Stimulated activated CD4-positive, alpha-beta T cell treated with anti-CD3 and anti-CD28 coated beads, Interleukin-2, amount 100 ng/mL, for 24 hours (primary cell): ENCODE measurements at regions not wholly inside any gene's neighbourhood (a gene's known extent, or its start where the extent isn't known, plus 50 kb on each side); places are given as distances from the start of the nearest gene placed in this dataset.

Experiments
- DNase-seq, 2 donors: peaks; one replicate each; pipeline ENCODE4 v3.0.0-alpha.2; 2020

DNA sequence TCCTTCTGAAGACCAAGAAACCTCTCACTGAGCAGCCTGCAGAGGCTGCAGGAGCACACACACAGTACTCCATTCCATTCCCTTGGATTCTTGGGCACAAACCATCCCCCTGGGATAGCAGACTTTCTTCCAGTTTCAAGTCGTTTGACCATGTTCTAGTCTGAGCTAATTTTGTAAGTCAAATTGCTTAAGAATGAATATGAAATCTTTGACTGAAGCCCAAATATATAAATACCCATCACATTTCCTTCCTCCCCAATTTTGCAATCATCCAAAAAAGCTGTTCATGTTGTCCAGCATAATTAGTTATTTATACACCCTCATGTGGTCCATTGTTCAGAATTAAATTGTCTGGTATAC, 231.2 kb upstream of the TPRG1 start:
- no peak for DNase-seq

DNA sequence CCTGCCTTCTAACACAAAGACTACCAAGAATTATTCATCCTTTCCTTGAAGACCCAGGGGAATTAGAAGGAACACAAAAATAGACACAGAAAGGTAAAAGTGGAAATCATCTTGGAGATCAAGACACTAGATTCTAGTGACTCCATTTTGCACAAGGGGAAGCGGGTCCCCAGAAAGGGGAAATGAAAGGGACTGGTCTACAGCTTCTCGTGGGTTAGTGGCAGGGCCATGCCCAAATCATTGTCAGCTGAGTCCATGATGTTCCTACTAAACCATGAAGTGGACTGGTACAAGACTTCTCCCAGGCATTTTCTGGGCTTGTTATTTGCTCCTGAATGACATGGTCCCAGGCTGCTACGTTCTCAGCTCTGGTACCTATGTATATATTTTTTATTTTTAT, 230.7 kb upstream of the TPRG1 start:
- DNase-seq = no peak

DNA sequence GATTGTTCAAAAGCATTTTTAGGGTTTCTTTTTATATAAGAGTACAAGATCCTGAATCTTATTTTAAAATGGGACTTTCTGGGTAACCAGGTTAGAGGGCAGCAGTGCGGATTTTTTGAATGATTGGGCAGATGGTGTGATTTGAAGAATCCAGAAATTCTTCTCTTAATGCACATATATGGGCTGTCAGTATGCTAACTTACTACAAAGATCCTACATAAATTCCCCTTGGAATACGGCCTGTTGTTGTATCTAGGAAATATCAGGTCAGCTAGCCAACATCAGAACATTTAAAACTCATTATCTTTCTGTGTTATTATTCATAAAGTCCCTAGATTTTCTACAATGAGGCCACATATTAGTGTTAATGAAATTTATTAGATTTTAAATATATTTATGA, 229.6 kb upstream of the TPRG1 start:
- no peak for DNase-seq

DNA sequence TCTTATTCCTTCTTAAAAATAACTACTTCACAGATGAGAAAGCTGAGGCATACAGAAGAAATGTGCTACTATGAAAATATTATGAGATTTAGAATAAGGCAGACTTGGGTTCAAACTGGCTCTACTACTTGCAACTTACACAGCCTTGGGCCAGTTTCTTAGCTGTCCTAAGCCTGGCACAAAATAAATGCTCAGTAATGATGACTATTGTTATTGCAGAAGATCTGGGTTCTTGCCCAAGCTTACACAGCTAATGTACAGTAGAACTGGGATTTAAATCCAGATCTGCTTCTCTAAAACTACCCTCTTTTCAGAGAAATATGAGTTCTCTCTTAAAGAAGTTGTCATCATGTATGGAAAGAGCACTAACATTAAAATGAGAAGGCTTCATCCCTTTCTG, 228.2 kb upstream of the TPRG1 start:
- no peak for DNase-seq

DNA sequence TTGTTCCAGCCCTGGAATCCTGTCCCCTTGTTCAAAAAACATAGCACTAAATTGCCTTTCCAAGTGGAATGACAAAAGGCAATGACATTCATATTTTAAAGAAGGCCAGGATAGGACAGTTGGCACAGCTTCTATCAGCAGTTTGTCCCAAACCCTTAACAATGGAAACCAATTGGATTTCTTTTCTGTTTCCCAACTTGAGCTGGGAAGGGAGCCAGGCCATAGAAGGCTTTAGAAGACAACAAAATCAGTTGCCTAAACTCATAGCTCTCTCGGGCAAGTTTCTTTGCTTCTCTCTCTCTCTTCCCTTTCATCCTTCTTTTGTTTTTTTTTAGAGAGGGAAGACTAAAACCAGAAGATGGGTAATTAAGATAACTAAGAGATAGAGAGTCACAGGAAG, 227.7 kb upstream of the TPRG1 start:
- DNase-seq = no peak

DNA sequence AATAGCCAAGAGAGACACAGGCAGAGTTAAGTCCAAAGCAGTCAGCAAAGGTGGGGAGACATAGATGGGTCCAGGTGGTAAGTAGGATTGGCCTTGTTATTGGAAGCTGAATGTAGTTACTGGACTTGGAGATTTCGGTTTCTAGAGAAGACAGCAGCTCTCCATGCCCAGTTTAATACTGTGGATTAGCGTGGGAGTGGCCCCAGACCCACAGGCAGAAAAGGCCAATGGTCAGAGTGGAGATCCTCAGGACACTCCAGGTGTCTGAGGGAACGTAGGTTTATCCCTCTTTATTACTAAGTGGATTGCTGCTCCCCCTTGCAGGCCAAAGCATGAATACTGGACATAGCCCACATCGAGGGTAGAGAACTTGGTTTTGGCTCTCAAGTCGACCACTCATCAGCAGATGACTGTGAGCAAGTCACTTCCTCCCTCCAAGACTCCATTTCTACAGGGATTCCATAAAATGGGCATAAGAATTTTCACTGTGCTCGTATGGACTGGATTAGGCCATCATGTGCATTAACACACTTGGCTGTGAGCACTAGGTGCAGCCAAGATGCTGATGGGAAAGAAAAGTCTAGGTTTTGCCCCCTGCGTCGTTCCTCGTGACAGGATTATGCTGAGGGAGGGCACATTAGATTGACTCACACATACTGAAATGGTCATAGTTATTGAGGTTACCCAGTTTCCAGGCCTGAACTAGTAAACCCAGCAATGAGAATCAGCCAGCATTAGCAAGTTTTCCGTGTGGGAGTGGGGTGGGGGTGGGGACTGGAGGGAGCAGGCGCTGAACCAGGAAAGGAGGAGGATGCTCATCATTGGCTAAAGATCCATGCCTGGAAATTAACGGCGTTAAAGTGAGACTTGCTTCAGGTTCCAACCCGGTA, 225.2 kb upstream of the TPRG1 start:
- DNase-seq = no peak

DNA sequence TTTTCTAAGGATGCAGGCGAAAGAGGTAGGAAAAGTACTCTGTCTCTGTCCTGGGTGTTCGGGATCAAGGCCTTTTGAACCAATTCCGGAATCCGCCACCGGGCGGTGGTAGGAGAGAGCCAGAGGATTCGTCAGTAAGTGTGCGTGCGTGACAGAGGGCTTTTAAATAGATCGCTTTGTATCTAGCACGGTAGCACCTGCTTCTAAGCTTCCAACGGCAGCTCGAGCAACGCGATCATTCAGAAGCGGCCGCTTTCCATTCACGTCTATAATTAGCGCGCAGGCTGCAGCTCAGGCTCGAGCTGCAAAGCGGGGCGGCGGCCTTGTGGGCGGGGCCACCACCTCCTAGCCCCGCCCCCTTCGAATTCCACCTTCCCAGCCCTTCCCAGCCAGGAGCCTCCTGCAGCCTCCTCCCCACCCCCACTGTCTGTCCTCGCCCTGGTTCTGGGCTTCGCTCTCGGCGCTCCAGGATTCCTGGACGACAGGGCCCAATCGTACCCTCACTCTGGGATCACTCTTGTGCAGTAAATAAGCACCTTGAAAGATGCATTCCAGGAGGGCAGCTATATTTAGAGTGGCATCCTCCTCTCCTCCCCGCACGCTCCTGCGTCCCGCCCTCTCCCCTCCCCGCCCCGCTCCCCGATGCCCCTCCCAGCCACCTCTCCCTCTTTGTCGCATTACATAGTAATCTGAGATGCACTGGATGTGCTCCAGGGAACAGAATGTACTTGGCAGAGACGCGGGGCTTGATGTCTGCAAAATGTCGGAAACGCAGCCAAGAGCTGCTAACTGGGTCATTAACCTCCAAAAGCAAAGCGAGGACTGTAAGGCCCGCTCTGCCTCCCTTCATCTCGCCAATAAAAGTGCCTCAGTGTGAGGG, 224.1 kb upstream of the TPRG1 start:
- peak in 1 of 2 donors; percentile 27 for DNase-seq

DNA sequence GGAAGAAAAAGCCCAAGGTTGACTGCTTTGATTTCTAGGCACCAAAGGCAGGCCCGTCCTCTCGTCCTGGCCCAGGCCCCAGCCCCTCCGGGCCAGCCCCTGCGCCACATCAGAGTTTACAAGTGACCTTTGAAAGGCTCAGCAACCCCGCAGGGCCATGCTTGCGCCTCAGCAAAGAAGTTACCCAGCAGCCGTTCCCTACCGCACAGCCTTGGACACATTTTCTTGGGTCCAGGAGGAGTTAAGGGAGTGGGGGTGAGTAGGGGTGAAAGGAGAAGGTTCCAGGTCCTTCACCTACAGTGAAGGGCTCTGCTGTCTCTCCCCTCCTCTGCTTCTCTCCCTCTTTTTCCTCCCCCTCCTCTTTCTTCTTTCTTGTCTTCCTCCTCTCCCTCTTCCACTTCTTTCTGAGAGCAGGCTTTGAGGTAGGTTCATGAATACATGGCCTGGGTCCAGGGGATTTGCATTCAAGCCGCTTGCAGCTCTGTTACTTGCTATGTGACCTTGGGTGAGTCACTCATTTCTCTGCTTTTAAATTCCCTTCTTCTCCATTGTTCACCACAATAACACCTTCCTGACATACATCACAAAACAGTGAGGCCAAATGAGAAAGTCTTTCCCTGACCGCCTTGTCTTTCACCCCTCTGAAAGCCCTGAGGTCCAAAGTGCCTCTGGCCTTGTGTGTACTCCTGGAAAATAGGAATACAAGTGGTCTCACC, 223.3 kb upstream of the TPRG1 start:
- DNase-seq = no peak

DNA sequence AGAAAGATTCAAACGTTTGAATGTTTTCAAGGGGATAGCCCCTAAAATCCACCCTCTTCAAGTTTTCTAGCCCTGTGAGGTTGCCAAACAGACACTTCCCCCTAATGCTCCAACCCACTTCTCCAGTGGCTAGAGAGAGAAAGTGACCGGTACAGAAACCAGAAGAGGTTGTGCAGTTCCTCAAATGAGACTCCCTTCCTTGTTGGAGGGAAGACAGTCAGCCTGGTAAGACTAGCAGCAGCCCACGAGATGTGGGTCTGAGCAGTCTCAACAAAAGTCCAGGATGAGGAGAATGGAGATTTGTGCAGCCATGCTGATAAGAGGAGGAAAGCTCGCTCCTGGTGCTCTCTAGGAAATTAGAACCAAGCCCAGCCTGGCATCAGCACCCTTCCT, 222.8 kb upstream of the TPRG1 start:
- no peak for DNase-seq

DNA sequence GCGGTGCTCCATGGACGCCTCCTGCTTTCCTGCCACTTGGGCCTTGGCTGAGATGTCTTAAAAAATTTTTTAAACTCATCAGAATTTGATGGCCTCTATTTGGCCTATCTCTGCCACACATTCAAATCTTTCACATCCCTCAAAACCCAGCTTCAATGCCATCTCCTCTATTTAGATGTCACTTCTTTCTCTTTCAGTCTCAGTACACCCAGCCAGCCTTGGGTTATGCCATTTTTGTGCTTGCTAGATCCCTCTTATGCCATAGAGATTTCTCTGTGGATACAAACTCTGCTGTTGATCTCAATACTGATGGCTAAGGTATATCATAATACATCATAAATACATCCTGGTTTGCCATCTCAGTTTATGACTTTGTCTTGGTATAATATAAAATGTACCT, 222.3 kb upstream of the TPRG1 start:
- DNase-seq = no peak

DNA sequence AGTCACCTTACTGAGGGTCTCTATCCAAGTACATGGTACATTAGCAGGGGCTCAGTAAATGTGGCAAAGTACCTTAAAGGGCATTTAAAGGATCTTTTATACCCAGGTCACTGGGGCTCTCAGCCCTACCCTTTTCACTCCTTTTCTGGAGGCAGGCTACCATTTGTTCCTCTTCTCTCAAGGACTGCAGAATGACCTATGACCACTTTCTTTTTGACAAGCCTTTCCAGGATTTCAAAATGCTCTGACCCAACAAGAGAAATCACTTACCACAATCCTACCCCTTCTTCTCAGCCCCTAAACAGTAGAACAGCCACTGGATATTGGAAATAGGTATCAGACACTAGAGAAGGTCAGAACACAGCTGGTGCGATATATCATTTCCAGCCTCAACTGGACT, 221.8 kb upstream of the TPRG1 start:
- no peak for DNase-seq

DNA sequence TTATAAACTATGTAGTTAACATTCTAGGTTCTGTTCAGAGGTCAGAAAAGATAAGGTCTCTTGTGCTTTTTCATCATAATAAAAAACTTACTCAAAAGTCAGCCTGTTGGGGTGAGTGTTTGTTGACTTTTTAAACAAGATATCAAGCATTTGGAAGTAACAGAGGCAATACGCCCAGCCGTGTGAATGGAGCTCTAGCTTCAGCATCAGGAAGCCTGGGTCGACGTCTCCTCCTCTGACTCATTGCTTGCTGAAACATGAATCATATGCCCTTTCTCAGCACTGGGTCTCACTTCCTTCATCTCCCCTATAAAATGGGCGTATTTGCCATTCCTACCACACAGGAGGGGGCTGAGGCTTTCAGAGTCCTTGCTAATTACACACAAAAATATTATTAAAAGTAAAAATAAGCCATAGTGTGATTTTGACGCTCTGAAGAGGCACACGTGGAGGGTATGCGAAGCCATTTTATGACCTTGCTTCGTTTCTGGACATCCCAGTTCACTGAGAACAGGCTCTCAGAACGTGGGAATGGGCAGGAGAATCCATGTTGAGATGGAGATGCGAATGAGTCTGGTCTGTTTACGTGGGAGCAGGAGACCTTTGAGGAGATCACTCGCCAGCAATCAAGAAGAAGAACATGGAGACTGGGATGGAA, 220.8 kb upstream of the TPRG1 start:
- DNase-seq = peak; percentile 53 to 54

DNA sequence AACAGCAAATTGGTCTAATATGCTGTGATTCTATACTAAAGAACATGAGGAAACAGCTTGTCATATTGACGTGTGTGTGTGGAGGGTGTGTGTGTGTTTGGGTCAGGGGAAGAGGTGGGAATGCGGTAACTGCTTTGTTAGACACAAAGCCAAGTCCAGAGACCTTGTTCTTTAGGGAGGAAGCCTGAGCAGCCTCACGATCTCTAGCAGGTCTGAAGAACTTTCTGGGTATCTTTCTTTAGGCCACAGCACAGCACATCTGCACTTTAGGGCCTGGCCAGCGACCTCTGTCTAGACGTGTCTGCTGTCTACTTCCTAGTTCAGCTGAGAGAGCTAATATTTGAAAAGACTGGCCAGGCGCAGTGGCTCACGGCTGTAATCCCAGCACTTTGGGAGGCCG, 220.0 kb upstream of the TPRG1 start:
- no peak for DNase-seq

DNA sequence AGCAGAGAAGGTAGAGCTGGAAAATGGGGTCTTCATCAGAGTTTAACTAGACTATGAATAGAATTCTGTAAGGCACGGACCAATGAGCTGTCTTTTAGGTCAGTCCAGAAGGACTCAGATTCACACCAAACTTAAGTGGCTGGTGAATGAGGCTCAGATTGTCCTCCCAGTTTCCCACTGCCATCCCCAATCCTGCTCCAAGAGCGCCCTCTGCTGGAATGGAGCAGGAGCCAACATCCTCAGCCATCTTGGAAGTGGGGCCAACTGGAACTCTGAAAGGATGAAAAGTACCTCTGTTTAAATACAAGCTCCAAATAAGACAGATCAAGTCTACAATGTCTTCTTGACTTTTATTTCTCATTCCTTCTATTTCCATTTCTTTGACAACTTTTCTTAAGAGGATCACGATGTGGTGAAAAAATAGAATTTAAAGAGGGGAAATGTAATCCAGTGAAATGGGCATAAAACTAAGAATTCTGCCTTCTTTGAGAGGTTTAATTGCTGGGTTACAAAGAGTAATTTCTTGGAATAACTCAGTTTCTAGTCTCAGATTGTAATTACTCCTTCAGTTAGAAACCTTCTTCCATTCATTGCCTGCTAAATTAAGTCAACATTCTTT, 217.1 kb upstream of the TPRG1 start:
- peak; percentile 78 to 88 for DNase-seq

DNA sequence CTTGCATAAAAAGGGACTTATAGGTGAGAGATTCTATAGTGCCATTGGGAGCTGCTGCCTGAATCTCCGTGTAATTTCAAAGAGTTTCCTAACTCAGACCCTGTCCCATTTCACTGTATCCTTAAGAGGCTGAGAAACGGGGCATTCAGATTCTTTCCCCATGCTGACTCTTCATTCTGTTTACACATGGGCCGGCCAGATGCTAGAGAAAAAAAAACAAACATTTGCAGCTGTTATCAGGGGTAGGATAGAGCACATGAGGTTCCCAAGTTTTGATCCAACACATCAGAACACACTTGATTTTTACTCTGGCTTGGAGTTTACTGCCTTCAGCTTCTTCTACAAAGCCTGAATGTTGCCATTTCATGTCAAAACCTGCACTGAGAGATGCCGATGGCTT, 215.9 kb upstream of the TPRG1 start:
- DNase-seq = no peak

DNA sequence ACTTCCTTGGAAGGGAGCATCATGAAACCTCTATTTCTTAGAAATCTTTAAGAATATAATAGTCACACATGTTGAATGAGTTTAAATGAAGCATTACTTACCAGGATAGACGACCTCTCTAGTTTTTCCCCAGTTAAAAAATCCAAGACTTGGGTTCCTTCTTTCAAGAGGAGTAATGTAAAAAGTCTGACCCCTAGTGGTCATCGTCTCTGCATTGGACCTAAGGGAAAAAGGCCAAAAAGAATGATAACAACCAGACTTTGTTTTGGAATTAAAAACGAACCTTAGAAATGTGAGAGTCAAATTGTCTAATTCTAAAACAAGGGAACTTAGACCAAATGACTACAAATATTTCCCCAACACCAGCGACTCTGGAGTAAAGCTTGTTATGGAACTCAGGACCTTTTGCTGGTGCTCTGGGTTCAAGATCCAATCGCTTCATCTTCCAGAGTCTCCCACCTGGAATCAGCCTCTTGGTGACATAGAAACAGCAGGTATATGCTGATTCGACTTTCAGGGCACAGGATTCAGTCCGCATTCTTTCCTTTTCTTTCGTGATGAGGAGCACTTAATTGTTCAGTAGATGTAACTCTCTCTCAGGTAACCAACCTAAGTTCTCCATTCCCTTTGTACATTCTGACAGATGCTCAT, 214.8 kb upstream of the TPRG1 start:
- DNase-seq = no peak

DNA sequence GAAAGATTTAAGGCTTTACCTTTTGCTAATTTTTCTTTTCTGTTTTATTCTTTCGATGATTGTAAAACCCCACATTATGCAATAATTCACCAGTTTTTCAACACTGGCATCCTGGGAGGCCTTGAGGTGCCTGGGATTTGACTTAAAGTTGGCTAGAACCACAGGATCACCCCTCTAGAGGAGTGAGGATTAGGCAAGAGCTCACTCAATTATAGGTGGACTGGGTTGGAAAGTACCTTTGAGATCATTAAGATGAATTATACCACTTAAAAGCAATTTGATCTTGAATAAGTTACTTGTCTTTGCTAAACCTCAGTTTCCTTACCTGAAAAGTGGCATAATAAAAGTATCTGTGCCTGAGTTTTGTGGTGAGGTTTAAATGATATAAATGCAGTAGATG, 212.8 kb upstream of the TPRG1 start:
- no peak for DNase-seq

DNA sequence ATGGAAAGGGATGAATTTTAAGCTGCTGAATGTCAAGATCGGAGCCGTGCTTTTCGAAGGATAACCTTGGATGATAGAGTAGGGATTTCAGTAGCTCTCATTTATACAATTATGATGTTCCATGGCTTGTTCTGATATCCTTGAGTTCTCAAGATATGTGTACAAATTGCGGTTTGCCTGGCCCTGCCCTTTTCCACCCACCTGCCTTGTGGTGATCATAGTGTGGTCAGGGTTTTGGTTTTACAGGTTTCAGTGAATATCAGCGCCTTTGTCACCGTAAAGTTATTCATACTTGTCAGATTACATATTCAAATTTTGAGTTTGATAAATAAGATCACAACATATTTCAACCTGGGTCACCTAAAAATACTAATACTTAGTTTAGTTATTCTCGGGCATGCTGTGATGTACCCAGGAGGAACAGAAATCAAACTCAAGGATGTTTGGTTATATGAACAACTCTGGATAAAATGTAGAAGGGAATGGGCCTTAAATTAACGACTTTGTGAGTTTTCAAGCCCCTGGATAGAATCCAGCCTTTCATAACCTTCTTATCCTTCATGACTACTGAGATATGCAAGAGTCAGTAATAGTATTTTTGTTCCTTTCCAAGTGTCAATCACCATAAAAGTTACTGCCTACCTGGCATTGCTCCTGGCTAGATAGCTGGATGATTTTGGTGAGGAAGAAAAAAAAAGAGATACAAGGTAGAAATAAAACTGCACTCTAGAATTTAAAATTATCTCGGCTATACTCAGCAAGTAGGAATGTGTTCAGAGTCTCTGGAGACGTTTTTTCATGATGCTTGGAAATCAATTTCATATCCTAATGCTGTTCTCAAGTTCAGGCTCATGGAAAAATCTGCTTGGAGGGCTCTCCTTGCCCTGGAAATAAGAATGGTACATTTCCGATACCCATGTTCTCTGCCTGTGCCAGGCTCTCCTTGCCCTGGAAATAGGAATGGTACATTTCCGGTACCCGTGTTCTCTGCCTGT, 209.2 kb upstream of the TPRG1 start:
- DNase-seq = peak in 1 of 2 donors; percentile 31

DNA sequence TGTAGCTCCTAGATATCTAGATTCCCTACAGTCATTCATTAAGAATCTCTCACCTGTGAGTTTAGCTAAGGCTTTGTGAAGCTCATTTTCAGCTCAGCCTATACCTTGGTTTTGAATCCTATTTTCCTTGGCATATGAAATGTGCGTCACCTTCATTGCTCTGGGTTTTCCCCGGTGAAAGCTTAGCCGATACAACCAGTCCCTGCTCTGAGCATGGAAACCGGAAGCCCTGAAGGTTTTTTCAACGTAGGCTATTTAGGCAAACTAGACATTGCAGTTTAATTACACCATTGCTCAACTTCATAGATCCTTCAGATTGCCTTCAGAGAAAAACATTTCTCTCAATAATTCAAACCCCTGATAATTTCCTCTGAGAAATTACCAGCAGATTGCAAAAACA, 206.8 kb upstream of the TPRG1 start:
- no peak for DNase-seq

DNA sequence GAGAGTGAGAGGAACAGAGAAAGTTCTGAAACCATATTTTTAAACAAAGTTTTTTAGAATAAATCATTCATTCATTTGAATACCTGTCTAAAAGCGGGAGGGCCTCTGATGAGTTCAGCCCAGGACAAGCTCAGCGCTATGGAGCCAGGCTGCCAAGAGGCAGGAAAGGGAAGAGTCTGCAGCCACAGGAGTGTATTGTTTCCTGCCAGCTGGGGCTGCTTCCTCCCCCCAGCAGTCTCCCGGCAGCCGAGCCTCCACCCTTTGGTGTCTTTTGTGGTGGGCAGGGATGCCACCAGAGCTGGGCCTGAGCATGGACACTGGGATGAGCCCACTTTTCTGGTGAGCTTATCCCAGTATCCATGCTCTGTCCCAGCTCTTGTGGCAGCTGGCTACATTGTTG, 199.5 kb upstream of the TPRG1 start:
- DNase-seq = no peak
